Trophoblast cell (in vitro differentiated cells and primary cell): ENCODE measurements at regions not wholly inside any gene's neighbourhood (a gene's known extent, or its start where the extent isn't known, plus 50 kb on each side); places are given as distances from the start of the nearest gene placed in this dataset.
A peak's percentile ranks its signal among the peaks of the same experiment; 100 is the strongest.

Source experiments
- DNase-seq, 2 donors: peaks; one replicate each; pipeline ENCODE4 v3.0.0-alpha.2; 2016
- H2AFZ ChIP-seq: 2 replicates; pipeline ENCODE4 v1.6.1; 2013; ENCODE audit warnings: low read length, moderate library complexity, mild to moderate bottlenecking; ENCODE audit not compliant: insufficient read depth, poor library complexity
- H2AK5ac ChIP-seq: 2 replicates; pipeline ENCODE4 v1.6.1; 2013; ENCODE audit warnings: mild to moderate bottlenecking, low read length
- H2BK120ac ChIP-seq: 2 replicates; pipeline ENCODE4 v1.6.1; 2013; ENCODE audit warnings: low read length, mild to moderate bottlenecking, moderate library complexity; ENCODE audit not compliant: insufficient read depth, poor library complexity
- H2BK12ac ChIP-seq: 2 replicates; pipeline ENCODE4 v1.6.1; 2013; ENCODE audit warnings: mild to moderate bottlenecking, low read length, moderate library complexity
- H2BK5ac ChIP-seq: 2 replicates; pipeline ENCODE4 v1.6.1; 2013; ENCODE audit warnings: low read length, low read depth, moderate library complexity, mild to moderate bottlenecking; ENCODE audit not compliant: poor library complexity
- H3K14ac ChIP-seq: 2 replicates; pipeline ENCODE4 v1.6.1; 2013; ENCODE audit warnings: mild to moderate bottlenecking, low read length
- H3K18ac ChIP-seq: 2 replicates; pipeline ENCODE4 v1.6.1; 2013; ENCODE audit warnings: mild to moderate bottlenecking, low read length
- H3K23ac ChIP-seq: 2 replicates; pipeline ENCODE4 v1.6.1; 2013; ENCODE audit warnings: low read length
- H3K27ac ChIP-seq: 2 replicates; pipeline ENCODE4 v1.5.1; 2013; ENCODE audit warnings: low read depth, mild to moderate bottlenecking, inconsistent platforms, low read length, moderate library complexity
- H3K27me3 ChIP-seq: 2 replicates; pipeline ENCODE4 v1.6.1; 2013; ENCODE audit warnings: inconsistent platforms, mild to moderate bottlenecking, low read length, moderate library complexity; ENCODE audit not compliant: insufficient read depth
- H3K36me3 ChIP-seq, 2 experiments: 1 replicate in 1 of 2; 2 replicates in 1 of 2; pipeline ENCODE4 v1.6.1; 2013; ENCODE audit warnings: low read length in 2 of 2, mild to moderate bottlenecking in 2 of 2, moderate library complexity in 1 of 2; ENCODE audit not compliant: insufficient read depth in 2 of 2, control insufficient read depth in 1 of 2
- H3K4ac ChIP-seq: 2 replicates; pipeline ENCODE4 v1.6.1; 2013; ENCODE audit warnings: low read depth, mild to moderate bottlenecking, low read length, moderate library complexity
- H3K4me1 ChIP-seq, 2 experiments: 1 replicate in 1 of 2; 2 replicates in 1 of 2; pipeline ENCODE4 v1.6.1; 2013; ENCODE audit warnings: low read length in 2 of 2, mild to moderate bottlenecking in 2 of 2, moderate library complexity in 1 of 2; ENCODE audit not compliant: insufficient read depth in 2 of 2, control insufficient read depth in 1 of 2
- H3K4me2 ChIP-seq: 2 replicates; pipeline ENCODE4 v1.6.1; 2013; ENCODE audit warnings: inconsistent platforms, mild to moderate bottlenecking, low read length, moderate library complexity
- H3K4me3 ChIP-seq: 2 replicates; pipeline ENCODE4 v1.5.1; 2013; ENCODE audit warnings: mild to moderate bottlenecking, low read depth, low read length, inconsistent platforms
- H3K79me1 ChIP-seq: one replicate; pipeline ENCODE4 v1.6.1; 2013; ENCODE audit warnings: low read length
- H3K79me2 ChIP-seq: 2 replicates; pipeline ENCODE4 v1.6.1; 2013; ENCODE audit warnings: low read length, mild to moderate bottlenecking; ENCODE audit not compliant: control insufficient read depth, insufficient read depth, poor library complexity
- H3K9ac ChIP-seq: 2 replicates; pipeline ENCODE4 v1.6.1; 2013; ENCODE audit warnings: mild to moderate bottlenecking, low read length
- H3K9me3 ChIP-seq: 2 replicates; pipeline ENCODE4 v1.6.1; 2013; ENCODE audit warnings: low read depth, mild to moderate bottlenecking, control low read depth, inconsistent platforms, low read length; ENCODE audit not compliant: insufficient read depth
- H4K12ac ChIP-seq: 2 replicates; pipeline ENCODE4 v1.6.1; 2013; ENCODE audit warnings: low read depth, mild to moderate bottlenecking, low read length, moderate library complexity
- H4K8ac ChIP-seq: 2 replicates; pipeline ENCODE4 v1.6.1; 2013; ENCODE audit warnings: low read depth, mild to moderate bottlenecking, low read length, moderate library complexity
- H4K91ac ChIP-seq: one replicate; pipeline ENCODE4 v1.6.1; 2013; ENCODE audit warnings: low read depth, mild to moderate bottlenecking, low read length, moderate library complexity
- WGBS: extraction: QIAGEN DNeasy Blood & Tissue Kit; methylation state at CpG from one replicate; pipeline ENCODE4 v1.1.7; 2013; ENCODE audit warnings: missing lambda C conversion rate; ENCODE audit not compliant: insufficient read length, insufficient coverage; ENCODE audit errors: extremely low coverage; 5-methylcytosine and 5-hydroxymethylcytosine counted together

DNA sequence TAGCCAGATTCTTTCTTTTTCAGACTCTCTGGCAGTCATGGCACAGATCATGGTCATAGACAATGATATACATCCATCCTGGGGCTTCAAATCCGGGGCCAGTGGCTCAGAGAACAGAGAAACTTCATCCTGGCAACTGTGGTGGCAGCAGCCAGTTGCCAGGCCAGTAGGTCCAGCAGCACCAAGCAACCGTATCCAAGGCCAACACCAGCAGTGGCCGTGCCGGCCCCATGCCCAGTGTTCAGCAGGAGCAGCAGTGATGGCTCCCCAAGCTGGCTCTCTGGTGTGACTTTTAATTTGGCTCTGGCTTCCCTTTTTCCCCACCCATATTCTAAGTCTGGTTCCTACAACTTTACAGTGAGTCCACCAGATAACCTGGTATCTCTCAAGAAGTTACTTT lies 300.5 kb downstream of the DEPDC1B start:
- no peak overlapping the region for H2BK120ac ChIP-seq
- H3K4me3 ChIP-seq: no peak overlapping the region
- no peaks in the 10 kb centered on the region for H3K27me3 ChIP-seq
- no peak overlapping the region for H2BK5ac ChIP-seq
- H3K4me1 ChIP-seq: no peaks in the 10 kb centered on the region
- no peak overlapping the region for H3K27ac ChIP-seq
- no peak overlapping the region for H4K12ac ChIP-seq
- H3K23ac ChIP-seq: no peak overlapping the region
- H2AFZ ChIP-seq: no peak overlapping the region
- no peak overlapping the region for H4K8ac ChIP-seq
- H3K4me2 ChIP-seq: no peak overlapping the region
- no peak overlapping the region for H2AK5ac ChIP-seq
- no peak overlapping the region for H3K18ac ChIP-seq
- H3K9ac ChIP-seq: no peak overlapping the region
- H2BK12ac ChIP-seq: no peak overlapping the region
- H3K4ac ChIP-seq: no peak overlapping the region
- H4K91ac ChIP-seq: no peak overlapping the region
- no peaks in the 10 kb centered on the region for H3K79me2 ChIP-seq
- WGBS: no CpG with 5 or more reads among the region's 4 CpGs
- no peak overlapping the region for H3K14ac ChIP-seq
- no peak for DNase-seq
- H3K9me3 ChIP-seq: peaks cover 1% of the 10 kb centered on the region
- no peaks in the 10 kb centered on the region for H3K36me3 ChIP-seq
- no peaks in the 10 kb centered on the region for H3K79me1 ChIP-seq

GRCh38 chr5:60395712-60396329 lies 304.1 kb downstream of the DEPDC1B start:
- H2AFZ ChIP-seq: no peak overlapping the region
- H2BK12ac ChIP-seq: no peak overlapping the region
- H3K36me3 ChIP-seq: no peaks in the 10 kb centered on the region
- no peak overlapping the region for H3K4ac ChIP-seq
- no peak overlapping the region for H4K12ac ChIP-seq
- no peaks in the 10 kb centered on the region for H3K79me1 ChIP-seq
- H3K14ac ChIP-seq: no peak overlapping the region
- no peak overlapping the region for H4K8ac ChIP-seq
- H3K9ac ChIP-seq: no peak overlapping the region
- H3K23ac ChIP-seq: no peak overlapping the region
- H3K4me3 ChIP-seq: no peak overlapping the region
- H2BK120ac ChIP-seq: no peak overlapping the region
- H3K18ac ChIP-seq: no peak overlapping the region
- no peak overlapping the region for H3K27ac ChIP-seq
- no peaks in the 10 kb centered on the region for H3K4me1 ChIP-seq
- DNase-seq: no peak
- peaks cover 1% of the 10 kb centered on the region for H3K9me3 ChIP-seq
- H2BK5ac ChIP-seq: no peak overlapping the region
- no peak overlapping the region for H4K91ac ChIP-seq
- no peaks in the 10 kb centered on the region for H3K79me2 ChIP-seq
- H2AK5ac ChIP-seq: no peak overlapping the region
- no peak overlapping the region for H3K4me2 ChIP-seq
- no CpG with 5 or more reads among the region's 5 CpGs for WGBS
- no peaks in the 10 kb centered on the region for H3K27me3 ChIP-seq

- WGBS: no CpG with 5 or more reads among the region's 2 CpGs
Observed at GRCh38 chr5:60387051-60387440, 312.9 kb downstream of the DEPDC1B start.

GRCh38 chr5:60386436-60387050 lies 313.4 kb downstream of the DEPDC1B start:
- no peak overlapping the region for H3K4me2 ChIP-seq
- H4K91ac ChIP-seq: no peak overlapping the region
- H2BK12ac ChIP-seq: no peak overlapping the region
- no peaks in the 10 kb centered on the region for H3K79me1 ChIP-seq
- H2AK5ac ChIP-seq: no peak overlapping the region
- peak overlapping the region; percentile 68 for H3K9ac ChIP-seq
- no CpG with 5 or more reads among the region's 5 CpGs for WGBS
- no peak overlapping the region for H3K4ac ChIP-seq
- H3K9me3 ChIP-seq: no peaks in the 10 kb centered on the region
- no peak overlapping the region for H2AFZ ChIP-seq
- no peak overlapping the region for H3K23ac ChIP-seq
- no peaks in the 10 kb centered on the region for H3K4me1 ChIP-seq
- H3K79me2 ChIP-seq: no peaks in the 10 kb centered on the region
- no peak overlapping the region for H3K18ac ChIP-seq
- H4K12ac ChIP-seq: no peak overlapping the region
- H3K36me3 ChIP-seq: no peaks in the 10 kb centered on the region
- H2BK5ac ChIP-seq: no peak overlapping the region
- DNase-seq: no peak
- no peak overlapping the region for H3K27ac ChIP-seq
- no peak overlapping the region for H3K14ac ChIP-seq
- H3K27me3 ChIP-seq: no peaks in the 10 kb centered on the region
- H4K8ac ChIP-seq: no peak overlapping the region
- H2BK120ac ChIP-seq: no peak overlapping the region
- no peak overlapping the region for H3K4me3 ChIP-seq

More at GRCh38 chr5:60387051-60387440, 312.9 kb downstream of the DEPDC1B start:
- Histone ChIP-seq H3K79me2 (no peaks in the 10 kb centered on the region), H3K4me1 (no peaks in the 10 kb centered on the region), H3K27me3 (no peaks in the 10 kb centered on the region), H2AFZ (no peak overlapping the region), H3K79me1 (no peaks in the 10 kb centered on the region), H4K91ac (no peak overlapping the region), H3K14ac (no peak overlapping the region), H3K4ac (no peak overlapping the region), H3K18ac (no peak overlapping the region), H2BK120ac (no peak overlapping the region), H3K4me3 (no peak overlapping the region), H3K36me3 (no peaks in the 10 kb centered on the region), H2AK5ac (no peak overlapping the region), H3K9ac (no peak overlapping the region), H2BK5ac (no peak overlapping the region), H3K9me3 (no peaks in the 10 kb centered on the region), H4K12ac (no peak overlapping the region), H4K8ac (no peak overlapping the region), H3K23ac (no peak overlapping the region), H3K4me2 (no peak overlapping the region), H3K27ac (no peak overlapping the region), H2BK12ac (no peak overlapping the region)
- DNase-seq: no peak
